ENCODE measurements at regions not wholly inside any gene's neighbourhood (a gene's known extent, or its start where the extent isn't known, plus 50 kb on each side); places are given as distances from the start of the nearest gene placed in this dataset.

DNA sequence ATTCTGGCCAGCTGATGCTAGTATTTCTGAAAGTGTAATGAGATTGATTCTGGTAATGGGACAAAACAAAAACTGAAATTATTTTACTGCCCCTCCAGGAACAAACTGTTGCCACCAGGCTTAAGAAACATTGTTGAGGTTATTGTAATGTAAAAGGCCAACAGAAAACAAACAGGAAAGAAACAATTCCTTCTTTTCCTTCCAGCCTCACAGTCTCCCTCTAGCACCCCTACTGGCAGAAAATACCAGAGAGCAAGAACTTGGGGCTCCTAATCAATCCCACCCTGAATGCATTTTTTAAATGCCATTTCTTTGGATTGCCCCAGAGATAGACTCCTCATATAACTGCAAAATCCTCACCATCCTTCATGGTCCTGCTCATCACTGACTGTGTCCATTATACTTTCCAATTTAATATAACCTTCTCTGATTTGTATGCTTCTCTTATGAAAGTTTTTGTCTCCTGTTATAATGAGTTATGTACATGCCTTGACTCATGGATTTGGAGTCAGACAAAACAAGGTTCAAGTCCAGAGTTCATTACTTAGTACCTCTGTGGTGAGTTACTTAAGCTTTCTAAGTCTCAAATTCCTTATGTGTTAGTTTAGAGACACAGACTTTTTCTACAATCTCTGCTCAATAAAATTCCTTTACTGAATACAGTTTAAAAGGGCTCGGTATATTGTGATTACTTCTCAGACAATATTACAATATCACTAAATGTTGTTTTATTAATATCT lies 157.9 kb upstream of the FBN2 start:
- WGBS, 2 donors, result 54 to 87% methylated on average over 1 of the region's 1 CpG
- ATAC-seq (ENCODE audit: insufficient read depth, low FRiP score) (no peak), DNase-seq (no peak)
- Histone ChIP-seq H3K4me1 (ENCODE audit: control insufficient read depth in 5 of 5, insufficient read depth in 5 of 5, low read length in 5 of 5) (no peaks in the 10 kb centered on the region), H3K27ac (ENCODE audit: low read depth in 1 of 2, low read length in 1 of 2) (no peak overlapping the region), H3K9me3 (ENCODE audit: control insufficient read depth in 4 of 4, insufficient read depth in 3 of 4, low read length in 3 of 4) (no peaks in the 10 kb centered on the region), H3K27me3 (ENCODE audit: control insufficient read depth in 3 of 3, insufficient read depth in 3 of 3, low read length in 2 of 3) (no peaks in the 10 kb centered on the region), H3K36me3 (ENCODE audit: control insufficient read depth in 4 of 4, insufficient read depth in 4 of 4, low read length in 4 of 4) (no peaks in the 10 kb centered on the region), H3K4me3 (no peak overlapping the region), H3K9ac (ENCODE audit: insufficient read depth in 1 of 2, low read length in 2 of 2) (no peak overlapping the region)
- TF ChIP-seq, protein P1, sequence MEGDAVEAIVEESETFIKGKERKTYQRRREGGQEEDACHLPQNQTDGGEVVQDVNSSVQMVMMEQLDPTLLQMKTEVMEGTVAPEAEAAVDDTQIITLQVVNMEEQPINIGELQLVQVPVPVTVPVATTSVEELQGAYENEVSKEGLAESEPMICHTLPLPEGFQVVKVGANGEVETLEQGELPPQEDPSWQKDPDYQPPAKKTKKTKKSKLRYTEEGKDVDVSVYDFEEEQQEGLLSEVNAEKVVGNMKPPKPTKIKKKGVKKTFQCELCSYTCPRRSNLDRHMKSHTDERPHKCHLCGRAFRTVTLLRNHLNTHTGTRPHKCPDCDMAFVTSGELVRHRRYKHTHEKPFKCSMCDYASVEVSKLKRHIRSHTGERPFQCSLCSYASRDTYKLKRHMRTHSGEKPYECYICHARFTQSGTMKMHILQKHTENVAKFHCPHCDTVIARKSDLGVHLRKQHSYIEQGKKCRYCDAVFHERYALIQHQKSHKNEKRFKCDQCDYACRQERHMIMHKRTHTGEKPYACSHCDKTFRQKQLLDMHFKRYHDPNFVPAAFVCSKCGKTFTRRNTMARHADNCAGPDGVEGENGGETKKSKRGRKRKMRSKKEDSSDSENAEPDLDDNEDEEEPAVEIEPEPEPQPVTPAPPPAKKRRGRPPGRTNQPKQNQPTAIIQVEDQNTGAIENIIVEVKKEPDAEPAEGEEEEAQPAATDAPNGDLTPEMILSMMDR (IDR thresholded peaks at IDR 0.05; ENCODE audit: control extremely low read depth, extremely low read depth), result no peak

DNA sequence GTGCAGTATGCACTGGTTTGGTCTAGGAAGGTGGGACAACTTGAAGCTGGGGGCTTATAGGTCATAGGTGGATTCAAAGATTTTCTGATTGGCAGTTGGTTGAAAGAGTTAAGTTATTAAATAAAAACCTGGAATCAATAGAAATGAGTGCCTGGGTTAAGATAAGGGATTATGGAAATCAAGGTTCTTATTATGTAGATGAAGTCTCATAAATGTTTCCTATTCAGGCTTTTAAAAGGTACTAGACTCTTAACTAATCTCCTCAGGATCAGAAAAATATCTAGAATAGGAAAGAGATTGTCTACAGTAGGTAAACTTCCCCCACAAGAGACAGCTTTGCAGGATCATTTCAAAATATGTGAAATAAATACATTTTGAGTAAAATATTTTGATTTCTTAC lies 163.3 kb upstream of the FBN2 start:
- H3K36me3 ChIP-seq (ENCODE audit: control insufficient read depth in 4 of 4, insufficient read depth in 4 of 4, low read length in 4 of 4), result no peaks in the 10 kb centered on the region
- DNase-seq, result no peak
- TF ChIP-seq, protein P1 (IDR thresholded peaks at IDR 0.05; ENCODE audit: control extremely low read depth, extremely low read depth), result no peak
- peaks cover 0 to 1% (median 0%) of the 10 kb centered on the region in 5 donors for H3K4me1 ChIP-seq (ENCODE audit: control insufficient read depth in 5 of 5, insufficient read depth in 5 of 5, low read length in 5 of 5)
- no peaks in the 10 kb centered on the region for H3K27me3 ChIP-seq (ENCODE audit: control insufficient read depth in 3 of 3, insufficient read depth in 3 of 3, low read length in 2 of 3)
- no peak overlapping the region for H3K4me3 ChIP-seq
- H3K9me3 ChIP-seq (ENCODE audit: control insufficient read depth in 4 of 4, insufficient read depth in 3 of 4, low read length in 3 of 4), result no peaks in the 10 kb centered on the region
- no peak for ATAC-seq (ENCODE audit: insufficient read depth, low FRiP score)
- no peak overlapping the region for H3K9ac ChIP-seq (ENCODE audit: insufficient read depth in 1 of 2, low read length in 2 of 2)
- H3K27ac ChIP-seq (ENCODE audit: low read depth in 1 of 2, low read length in 1 of 2), result no peak overlapping the region

DNA sequence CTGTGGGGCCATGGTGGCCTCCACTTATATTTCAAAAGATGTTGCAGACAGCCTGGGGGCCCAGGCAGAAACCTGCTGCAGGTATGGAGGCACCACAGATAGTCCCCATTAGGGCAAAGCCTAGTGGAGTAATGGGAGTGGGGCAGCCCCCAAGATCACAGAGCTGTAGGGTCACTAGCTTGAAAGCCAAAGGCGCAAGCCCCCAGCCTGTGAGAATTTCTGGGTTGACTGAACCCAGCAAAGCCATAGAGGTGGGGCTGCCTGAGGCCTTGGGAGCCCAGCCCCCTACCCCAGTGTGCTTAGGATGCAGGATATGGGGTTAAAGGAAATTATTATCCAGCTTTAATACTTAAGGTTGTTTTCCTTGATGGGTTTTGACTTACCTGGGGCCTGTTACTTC lies 165.3 kb upstream of the FBN2 start:
- Histone ChIP-seq H3K36me3 (ENCODE audit: control insufficient read depth in 4 of 4, insufficient read depth in 4 of 4, low read length in 4 of 4) (no peaks in the 10 kb centered on the region), H3K4me3 (no peak overlapping the region), H3K9me3 (ENCODE audit: control insufficient read depth in 4 of 4, insufficient read depth in 3 of 4, low read length in 3 of 4) (no peaks in the 10 kb centered on the region), H3K4me1 (ENCODE audit: control insufficient read depth in 5 of 5, insufficient read depth in 5 of 5, low read length in 5 of 5) (peaks cover 0 to 1% (median 0%) of the 10 kb centered on the region in 5 donors), H3K9ac (ENCODE audit: insufficient read depth in 1 of 2, low read length in 2 of 2) (no peak overlapping the region), H3K27me3 (ENCODE audit: control insufficient read depth in 3 of 3, insufficient read depth in 3 of 3, low read length in 2 of 3) (no peaks in the 10 kb centered on the region), H3K27ac (ENCODE audit: low read depth in 1 of 2, low read length in 1 of 2) (no peak overlapping the region)
- ATAC-seq (ENCODE audit: insufficient read depth, low FRiP score) (no peak), DNase-seq (no peak)
- TF ChIP-seq, protein P1 (IDR thresholded peaks at IDR 0.05; ENCODE audit: control extremely low read depth, extremely low read depth), result no peak
- WGBS, 2 donors, result 85 to 100% methylated on average over 1 of the region's 1 CpG

DNA sequence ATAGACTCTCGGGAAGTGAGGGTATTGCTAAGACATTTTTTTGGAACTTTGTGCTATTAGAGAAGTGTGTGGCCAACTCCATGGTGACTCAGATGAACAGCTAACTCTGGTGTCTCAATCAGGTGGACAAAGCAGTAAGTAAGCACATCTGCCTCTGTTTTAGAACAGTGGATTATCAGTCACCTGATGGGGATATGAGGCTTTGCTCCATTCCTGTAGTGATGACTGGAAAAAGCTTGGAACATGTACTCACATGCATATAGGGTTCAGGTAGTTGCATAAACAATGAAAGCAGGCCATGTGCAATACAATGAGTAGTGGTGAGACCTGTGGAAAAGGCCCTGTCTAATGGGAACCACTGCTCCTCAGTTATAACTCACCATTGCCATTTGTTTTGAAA lies 168.2 kb upstream of the FBN2 start:
- Histone ChIP-seq H3K36me3 (ENCODE audit: control insufficient read depth in 4 of 4, insufficient read depth in 4 of 4, low read length in 4 of 4) (no peaks in the 10 kb centered on the region), H3K4me3 (no peak overlapping the region), H3K27me3 (ENCODE audit: control insufficient read depth in 3 of 3, insufficient read depth in 3 of 3, low read length in 2 of 3) (no peaks in the 10 kb centered on the region), H3K9me3 (ENCODE audit: control insufficient read depth in 4 of 4, insufficient read depth in 3 of 4, low read length in 3 of 4) (no peaks in the 10 kb centered on the region), H3K27ac (ENCODE audit: low read depth in 1 of 2, low read length in 1 of 2) (no peak overlapping the region), H3K9ac (ENCODE audit: insufficient read depth in 1 of 2, low read length in 2 of 2) (no peak overlapping the region), H3K4me1 (ENCODE audit: control insufficient read depth in 5 of 5, insufficient read depth in 5 of 5, low read length in 5 of 5) (peaks cover 0 to 1% (median 0%) of the 10 kb centered on the region in 5 donors)
- DNase-seq, result no peak
- TF ChIP-seq, protein P1 (IDR thresholded peaks at IDR 0.05; ENCODE audit: control extremely low read depth, extremely low read depth), result no peak
- ATAC-seq (ENCODE audit: insufficient read depth, low FRiP score), result no peak
- 86% methylated on average over 1 of the region's 1 CpG for WGBS, 2 donors

All from lung (tissue), 11 donors.